Left renal pelvis (tissue), 4 donors: ENCODE measurements at regions not wholly inside any gene's neighbourhood (a gene's known extent, or its start where the extent isn't known, plus 50 kb on each side); places are given as distances from the start of the nearest gene placed in this dataset.

Source experiments
- DNase-seq, 4 donors: peaks; one replicate each; pipeline ENCODE4 v3.0.0-alpha.2; 2013; ENCODE audit warnings: low read depth in 4 of 4, low spot score in 3 of 4

- no peak for DNase-seq
Observed at GRCh38 chr16:85333744-85334640, 221.7 kb upstream of the CIBAR2 start.

DNA sequence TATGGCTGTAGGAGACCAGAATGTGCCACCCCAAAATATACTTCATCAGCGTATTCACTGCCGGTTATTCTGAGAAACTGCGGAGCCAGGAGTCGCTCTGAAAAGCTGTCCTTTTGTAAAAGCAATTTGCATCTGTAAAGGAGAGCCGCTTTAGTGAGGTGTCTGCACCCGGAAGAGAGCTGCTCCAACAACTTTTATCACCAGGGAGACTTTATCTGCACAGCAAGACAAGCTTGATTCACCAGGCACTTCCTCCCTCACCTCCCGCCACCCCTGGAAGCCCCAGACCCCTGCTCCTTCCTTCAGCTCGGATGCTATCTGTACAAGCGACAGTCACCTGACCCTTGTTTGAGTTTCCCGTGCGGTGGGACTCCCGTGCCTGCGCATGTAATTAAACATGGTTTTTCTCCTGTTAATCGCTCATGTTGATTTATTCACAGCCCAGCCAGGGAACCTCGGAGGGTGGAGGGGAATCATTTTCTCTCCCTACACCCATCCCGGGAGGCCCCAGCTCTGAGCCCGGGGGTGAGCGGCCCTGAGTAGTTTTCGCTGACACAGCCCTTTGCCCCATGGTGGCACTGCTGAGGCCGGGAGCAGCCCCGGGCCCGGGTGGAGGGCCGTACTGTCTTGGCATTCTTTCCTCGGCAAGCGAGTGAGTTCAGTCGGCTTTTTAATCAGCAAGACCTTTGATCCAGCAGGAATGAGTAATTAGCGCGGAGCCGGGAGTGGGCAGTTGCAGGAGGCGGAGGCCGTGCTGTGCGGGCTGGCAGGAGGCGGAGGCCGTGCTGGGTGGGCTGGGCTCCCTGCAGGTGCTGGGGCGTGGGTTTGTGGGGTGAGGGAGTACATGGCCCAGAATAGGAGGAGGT is 222.7 kb upstream of the CIBAR2 start:
- no peak for DNase-seq

- DNase-seq: no peak
Observed at GRCh38 chr16:85335584-85336491, 223.6 kb upstream of the CIBAR2 start.

DNA sequence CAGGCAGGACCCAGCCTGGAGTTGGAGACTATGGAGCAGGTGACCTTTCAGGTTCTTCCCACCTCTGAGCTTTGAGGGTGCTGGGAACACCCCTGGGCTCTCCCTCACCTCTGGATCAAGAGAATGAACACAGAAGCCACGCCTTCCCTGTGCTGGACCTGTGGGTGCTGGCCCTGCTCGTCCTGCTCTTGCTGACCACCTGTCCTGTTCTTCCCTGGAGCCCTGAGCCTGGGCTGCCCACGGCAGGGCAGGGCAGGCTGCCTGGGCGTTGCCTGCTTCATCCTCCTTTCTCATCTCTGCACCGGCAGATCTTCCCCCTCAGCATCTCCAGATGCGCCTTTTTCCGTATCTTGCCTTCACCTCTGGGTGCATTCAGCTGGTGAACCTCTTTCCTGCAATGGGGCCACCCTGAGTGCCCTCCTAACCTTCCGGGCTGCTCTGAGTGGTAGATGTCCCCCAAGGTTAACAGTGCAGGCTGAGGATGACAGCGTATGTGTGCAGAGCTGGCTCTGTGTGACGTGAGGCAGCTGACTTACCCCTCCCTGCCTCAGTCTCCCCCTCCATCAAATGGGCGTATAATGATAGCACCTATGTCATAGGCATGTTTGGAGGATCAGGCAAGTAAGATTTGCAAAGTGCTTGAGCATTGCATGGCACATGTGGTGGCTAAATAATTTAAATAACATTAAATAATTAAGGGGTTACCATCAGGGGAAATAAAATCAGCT is 225.8 kb upstream of the CIBAR2 start:
- no peak for DNase-seq

GRCh38 chr16:85338638-85338982 is 226.3 kb upstream of the CIBAR2 start:
- no peak for DNase-seq

GRCh38 chr16:85338989-85339685 is 226.9 kb upstream of the CIBAR2 start:
- no peak for DNase-seq

DNA sequence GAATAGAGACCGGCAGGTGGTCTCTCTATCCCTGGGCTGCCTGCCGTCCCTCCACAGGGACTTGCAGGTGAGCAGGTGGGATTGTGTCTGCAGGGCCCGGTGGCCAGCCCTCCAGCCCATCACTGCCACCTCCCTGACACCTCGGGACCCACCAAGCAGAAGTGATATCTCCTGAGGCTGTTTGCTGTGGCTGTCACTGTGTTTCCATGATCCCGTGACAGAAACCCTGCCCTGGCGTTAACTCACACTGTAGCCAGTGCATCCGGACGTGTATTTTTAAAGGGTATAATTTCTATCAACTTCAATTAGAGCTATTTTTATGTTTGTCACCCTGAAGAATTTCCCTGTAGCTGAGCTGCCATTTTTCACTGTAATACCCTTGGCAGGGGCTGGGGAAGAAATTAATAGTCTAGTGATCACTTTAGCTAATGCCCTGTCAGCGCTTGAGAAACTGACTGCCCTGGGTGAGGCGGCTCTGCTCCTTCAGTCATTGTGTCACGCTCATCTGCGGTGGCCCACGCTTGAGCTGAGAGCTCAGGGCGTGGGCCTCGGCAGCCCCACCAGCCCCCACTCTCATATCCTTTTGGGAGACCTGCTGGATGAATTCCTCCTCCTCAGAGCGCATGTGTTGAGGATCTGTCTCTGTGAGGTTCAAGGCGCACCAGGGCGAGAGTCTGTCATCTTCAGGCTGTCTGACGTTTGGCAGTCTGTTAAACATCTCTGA is 229.9 kb upstream of the CIBAR2 start:
- no peak for DNase-seq

DNA sequence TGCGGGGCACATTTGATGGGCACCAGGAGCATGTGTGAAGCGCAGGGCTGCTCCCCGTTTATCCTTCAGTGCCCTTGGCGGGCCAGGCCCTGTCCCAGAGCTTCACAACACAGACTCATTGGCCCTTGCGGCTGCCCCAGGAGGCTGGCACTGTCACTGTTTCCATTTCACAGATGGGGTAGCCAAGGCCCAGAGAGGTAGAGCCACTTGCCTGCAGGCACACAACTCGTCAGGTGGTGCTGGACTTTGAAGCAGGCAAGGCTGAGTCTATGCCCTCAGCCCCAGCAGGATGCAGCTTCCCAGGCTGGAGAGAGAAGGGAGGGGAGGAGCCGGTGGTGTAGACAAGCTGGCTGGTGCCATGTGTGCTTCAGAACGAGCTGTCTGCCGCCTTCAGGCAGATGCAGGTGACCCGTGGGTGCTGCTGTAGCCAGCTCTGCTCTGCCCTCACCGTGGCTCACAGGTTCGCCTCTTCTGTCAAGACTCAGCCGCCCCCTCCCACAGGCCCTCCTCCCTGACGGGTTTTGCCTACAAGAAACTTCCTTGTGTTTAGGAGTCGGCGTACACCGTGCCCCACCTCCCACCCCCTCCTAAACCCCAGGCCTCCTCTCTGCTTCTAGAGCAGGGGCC is 232.3 kb upstream of the CIBAR2 start:
- DNase-seq: no peak

GRCh38 chr16:85345129-85345639 is 232.9 kb upstream of the CIBAR2 start:
- DNase-seq: no peak

DNA sequence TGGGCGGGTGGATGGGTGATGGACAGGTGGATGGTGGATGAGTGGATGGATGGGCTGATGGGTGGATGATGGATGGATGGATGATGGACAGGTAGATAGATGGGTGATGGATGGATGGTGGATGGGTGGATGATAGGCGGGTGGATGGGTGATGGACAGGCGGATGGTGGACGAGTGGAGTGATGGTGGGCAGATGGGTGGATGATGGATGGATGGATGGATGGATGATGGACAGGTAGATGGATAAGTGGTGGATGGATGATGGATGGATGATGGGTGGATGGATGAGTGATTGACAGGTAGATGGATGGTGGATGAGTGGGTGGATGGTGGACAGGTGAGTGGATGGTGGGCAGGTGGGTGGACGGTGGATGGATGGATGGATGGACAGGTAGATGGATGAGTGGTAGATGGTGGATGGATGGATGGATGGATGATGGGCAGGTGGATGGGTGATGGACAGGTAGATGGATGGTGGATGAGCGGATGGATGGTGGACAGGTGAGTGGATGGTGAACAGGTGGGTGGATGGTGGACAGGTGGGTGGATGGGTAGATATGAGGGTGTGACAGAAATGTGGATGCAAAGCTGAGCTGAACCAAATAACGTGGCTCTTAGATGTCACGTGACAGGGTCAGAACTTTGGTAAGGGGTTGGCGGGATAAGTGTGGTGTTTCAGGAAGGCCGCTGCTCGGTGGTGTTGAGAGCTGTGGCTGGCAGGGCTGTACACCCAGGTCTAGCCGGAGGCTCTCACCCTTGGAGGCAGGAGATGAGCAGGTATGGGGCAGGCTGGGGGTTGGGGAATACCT is 234.3 kb upstream of the CIBAR2 start:
- no peak for DNase-seq

DNA sequence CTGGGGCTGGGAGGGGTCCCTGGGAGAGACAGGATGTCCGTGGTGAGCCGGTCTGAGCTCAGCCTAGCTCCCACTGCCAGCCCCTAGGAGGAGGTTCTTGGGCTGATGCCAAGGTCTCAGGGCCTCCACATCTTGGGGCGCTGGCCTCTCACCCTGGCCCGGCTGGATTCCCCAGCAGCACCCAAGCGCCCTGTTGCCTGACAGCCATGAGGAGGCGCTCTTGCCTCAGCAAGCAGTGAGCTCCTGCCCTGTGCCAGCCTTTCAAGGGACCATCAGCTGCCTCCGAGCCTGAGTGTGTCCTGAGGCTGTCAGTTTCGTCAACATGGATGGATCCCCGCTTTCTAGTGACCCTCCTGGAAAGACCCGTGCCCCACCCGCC is 234.9 kb upstream of the CIBAR2 start:
- DNase-seq: no peak

- no peak for DNase-seq
Observed at GRCh38 chr16:85348065-85348840, 236.0 kb upstream of the CIBAR2 start.

DNA sequence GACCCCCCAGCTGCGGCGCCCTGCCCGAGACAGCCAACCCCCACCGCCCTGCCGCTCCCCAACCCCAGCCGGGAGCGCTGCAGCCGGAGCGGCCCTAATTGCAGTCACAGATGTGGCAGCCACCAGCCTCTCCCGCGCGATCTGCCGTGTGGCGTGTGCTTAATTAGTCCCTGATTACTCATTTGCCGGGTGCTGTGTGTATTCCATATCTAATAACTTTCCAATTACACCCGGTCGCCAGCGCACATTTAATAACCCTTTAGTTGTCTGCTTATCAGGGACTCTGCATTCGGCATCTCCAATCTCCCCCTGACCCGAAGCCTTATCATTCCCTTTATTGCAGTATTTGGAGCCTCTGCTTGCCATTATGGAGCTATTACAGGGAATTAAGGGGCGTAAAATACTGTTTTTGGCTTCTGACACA is 236.7 kb upstream of the CIBAR2 start:
- no peak for DNase-seq

DNA sequence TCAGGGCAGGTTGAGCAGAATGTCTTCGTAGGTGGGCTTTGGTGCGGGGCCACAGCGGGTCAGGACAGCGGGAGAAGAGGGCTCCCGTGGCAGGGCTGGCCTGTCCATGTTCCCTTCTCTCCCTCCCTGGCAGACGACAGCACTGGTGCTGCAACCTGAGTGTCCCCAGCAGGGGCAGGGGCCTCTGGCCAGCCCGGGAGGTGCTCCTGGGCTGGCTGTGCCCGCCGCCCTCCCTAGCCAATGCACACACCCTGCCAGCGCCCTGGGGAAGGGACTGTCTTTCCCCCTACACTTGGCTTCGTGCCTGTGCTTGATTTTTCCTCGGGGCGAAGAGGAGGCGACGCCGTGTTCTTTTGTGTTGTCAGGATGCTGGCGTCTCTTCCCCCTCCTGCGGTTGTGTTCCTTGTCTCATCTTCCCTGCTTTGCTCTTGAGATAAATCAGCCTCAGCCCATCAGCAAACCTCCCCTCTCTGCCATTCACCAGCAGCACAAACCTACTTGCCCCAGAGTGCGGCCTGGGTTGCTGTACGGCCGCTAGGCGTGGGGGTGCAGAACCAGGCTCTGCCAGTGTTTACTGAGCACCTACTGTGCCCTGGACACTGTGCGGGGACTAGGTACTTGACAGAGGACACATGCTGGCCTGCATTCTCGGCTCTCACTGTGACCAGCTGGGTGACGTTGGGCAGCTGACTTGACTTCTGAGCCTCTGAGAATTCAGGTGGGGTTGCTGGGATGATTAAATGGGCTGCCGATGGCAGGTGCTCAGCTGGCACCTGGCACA is 237.3 kb upstream of the CIBAR2 start:
- no peak for DNase-seq

- no peak for DNase-seq
Observed at GRCh38 chr16:85350146-85350728, 238.0 kb upstream of the CIBAR2 start.
